Naive B cell (primary cell): ENCODE measurements at regions not wholly inside any gene's neighbourhood (a gene's known extent, or its start where the extent isn't known, plus 50 kb on each side); places are given as distances from the start of the nearest gene placed in this dataset.
A peak's percentile ranks its signal among the peaks of the same experiment; 100 is the strongest.

ENCODE experiments used
- ATAC-seq, 2 donors: fragments of 150-1000 bp; cut with Tn5 transposase; 2 replicates each; pipeline ENCODE4 v1.10.0; 2021; ENCODE audit warnings: low read depth in 2 of 2, mild to moderate bottlenecking in 2 of 2, moderate library complexity in 2 of 2
- DNase-seq: peaks from one replicate; pipeline ENCODE4 v3.0.0; 2022
- H3K27ac Mint-ChIP-seq, 6 donors: one replicate each; pipeline ENCODE4 v1.8.0; 2020 to 2022; ENCODE audit warnings: mild to moderate bottlenecking in 6 of 6, mixed read lengths in 6 of 6, moderate library complexity in 5 of 6, inconsistent platforms in 2 of 6
- H3K27me3 Mint-ChIP-seq, 3 donors: one replicate each; pipeline ENCODE4 v1.8.0; 2021 to 2022; ENCODE audit warnings: mixed read lengths in 3 of 3, mild to moderate bottlenecking in 1 of 3
- H3K36me3 Mint-ChIP-seq, 2 donors: one replicate each; pipeline ENCODE4 v1.8.0; 2020 to 2022; ENCODE audit warnings: mixed read lengths in 2 of 2, inconsistent platforms in 1 of 2, mild to moderate bottlenecking in 1 of 2
- H3K4me1 Mint-ChIP-seq, 3 donors: one replicate each; pipeline ENCODE4 v1.8.0; 2020 to 2022; ENCODE audit warnings: mixed read lengths in 3 of 3, inconsistent platforms in 1 of 3, mild to moderate bottlenecking in 1 of 3, moderate library complexity in 1 of 3
- H3K4me3 Mint-ChIP-seq, 8 donors: one replicate each; pipeline ENCODE4 v1.8.0; 2020 to 2022; ENCODE audit warnings: mild to moderate bottlenecking in 8 of 8, mixed read lengths in 8 of 8, moderate library complexity in 8 of 8, inconsistent platforms in 2 of 8
- H3K9me3 Mint-ChIP-seq, 7 donors: one replicate each; pipeline ENCODE4 v1.8.0; 2020 to 2022; ENCODE audit warnings: mixed read lengths in 7 of 7, mild to moderate bottlenecking in 5 of 7, inconsistent platforms in 2 of 7, moderate library complexity in 1 of 7

GRCh38 chr2:15860051-15860663 lies 80.2 kb upstream of the MYCN start:
- ATAC-seq (no peak), DNase-seq (no peak)
- Mint-ChIP-seq H3K9me3 (peaks cover 0 to 6% (median 0%) of the 10 kb centered on the region in 7 donors), H3K4me3 (no peak overlapping the region), H3K27ac (no peak overlapping the region), H3K36me3 (no peaks in the 10 kb centered on the region), H3K27me3 (peaks cover 0 to 25% (median 13%) of the 10 kb centered on the region in 3 donors), H3K4me1 (no peaks in the 10 kb centered on the region)

GRCh38 chr2:15860760-15861159 lies 79.6 kb upstream of the MYCN start:
- Mint-ChIP-seq H3K36me3 (no peaks in the 10 kb centered on the region), H3K4me1 (no peaks in the 10 kb centered on the region), H3K9me3 (peaks cover 0 to 6% (median 0%) of the 10 kb centered on the region in 7 donors), H3K27ac (no peak overlapping the region), H3K27me3 (peaks cover 0 to 25% (median 13%) of the 10 kb centered on the region in 3 donors), H3K4me3 (no peak overlapping the region)
- DNase-seq: no peak
- no peak for ATAC-seq

- ATAC-seq: no peak
Observed at GRCh38 chr2:15861172-15861822, 79.1 kb upstream of the MYCN start.

GRCh38 chr2:15861898-15862297 lies 78.5 kb upstream of the MYCN start:
- DNase-seq (no peak), ATAC-seq (no peak)
- H3K27me3 Mint-ChIP-seq: peaks cover 0 to 17% (median 13%) of the 10 kb centered on the region in 3 donors
- H3K4me3 Mint-ChIP-seq: no peak overlapping the region
- H3K27ac Mint-ChIP-seq: no peak overlapping the region
- peaks cover 0 to 5% of the 10 kb centered on the region in 2 donors for H3K36me3 Mint-ChIP-seq
- no peaks in the 10 kb centered on the region for H3K4me1 Mint-ChIP-seq
- H3K9me3 Mint-ChIP-seq: peaks cover 0 to 6% (median 0%) of the 10 kb centered on the region in 7 donors

More at GRCh38 chr2:15861172-15861822, 79.1 kb upstream of the MYCN start:
- H3K27ac Mint-ChIP-seq: no peak overlapping the region
- no peaks in the 10 kb centered on the region for H3K36me3 Mint-ChIP-seq
- H3K4me1 Mint-ChIP-seq: no peaks in the 10 kb centered on the region
- no peak for DNase-seq
- H3K9me3 Mint-ChIP-seq: peaks cover 0 to 4% (median 0%) of the 10 kb centered on the region in 7 donors
- H3K27me3 Mint-ChIP-seq: peaks cover 0 to 21% (median 13%) of the 10 kb centered on the region in 3 donors
- H3K4me3 Mint-ChIP-seq: no peak overlapping the region

DNA sequence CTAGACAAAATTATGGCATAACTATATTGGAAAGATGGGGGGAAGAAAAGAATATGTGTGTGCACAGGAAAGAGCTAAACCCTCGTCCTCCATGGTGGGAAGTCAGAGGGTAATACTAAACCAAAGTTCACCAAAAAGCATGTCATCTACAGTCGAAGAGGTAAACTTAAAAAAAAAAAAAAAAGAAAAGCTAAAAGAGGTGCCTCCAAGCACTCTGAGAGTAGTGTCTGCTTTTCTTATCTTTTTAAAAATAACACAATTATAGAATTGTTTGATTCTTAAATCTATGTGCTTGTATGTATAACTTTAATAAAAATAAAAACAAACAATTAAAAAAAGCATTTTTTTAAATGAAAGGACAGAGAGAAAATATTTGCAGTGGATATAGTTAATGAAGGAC lies 77.3 kb upstream of the MYCN start:
- H3K27ac Mint-ChIP-seq: peak overlapping the region in 1 of 6 donors; percentile 25
- peaks cover 0 to 12% (median 0%) of the 10 kb centered on the region in 7 donors for H3K9me3 Mint-ChIP-seq
- peaks cover 0 to 17% (median 9%) of the 10 kb centered on the region in 3 donors for H3K27me3 Mint-ChIP-seq
- H3K36me3 Mint-ChIP-seq: peaks cover 0 to 5% of the 10 kb centered on the region in 2 donors
- no peak overlapping the region for H3K4me3 Mint-ChIP-seq
- no peak for DNase-seq
- ATAC-seq: no peak
- no peaks in the 10 kb centered on the region for H3K4me1 Mint-ChIP-seq

DNA sequence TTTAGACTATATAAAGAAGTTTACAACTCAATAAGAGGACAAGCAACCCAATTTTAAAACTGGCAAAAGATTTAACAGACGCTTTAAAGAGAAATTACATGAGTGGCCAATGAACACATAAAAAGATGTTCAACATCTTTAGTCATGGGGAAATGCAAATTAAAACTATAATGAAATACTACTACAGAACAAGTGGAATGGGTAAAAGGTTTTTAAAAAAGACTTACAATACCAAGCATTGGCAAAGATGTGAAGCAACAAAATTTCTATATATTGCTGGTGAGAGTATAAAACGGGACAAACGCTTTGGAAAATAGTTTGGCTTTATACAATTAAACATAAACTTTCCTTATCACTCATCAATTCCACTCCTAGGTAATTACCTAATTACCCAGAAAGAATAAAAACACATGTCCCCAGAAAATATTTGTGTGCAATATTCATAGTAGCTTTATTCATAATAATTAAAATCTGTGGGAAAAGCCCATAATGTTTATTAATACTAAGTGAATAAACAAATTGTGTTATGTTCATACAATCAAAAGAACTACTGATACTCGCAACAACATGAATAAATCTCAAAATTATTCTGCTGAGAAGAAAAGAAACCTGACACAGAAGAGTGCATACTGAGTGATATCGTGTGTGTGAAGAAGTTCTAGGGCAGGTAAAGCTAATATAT lies 76.7 kb upstream of the MYCN start:
- H3K4me1 Mint-ChIP-seq: no peaks in the 10 kb centered on the region
- peaks cover 0 to 5% of the 10 kb centered on the region in 2 donors for H3K36me3 Mint-ChIP-seq
- peaks cover 0 to 16% (median 6%) of the 10 kb centered on the region in 3 donors for H3K27me3 Mint-ChIP-seq
- no peak overlapping the region for H3K4me3 Mint-ChIP-seq
- H3K9me3 Mint-ChIP-seq: peaks cover 0 to 12% (median 2%) of the 10 kb centered on the region in 7 donors
- peak overlapping the region in 1 of 6 donors; percentile 25 for H3K27ac Mint-ChIP-seq
- no peak for DNase-seq
- ATAC-seq: no peak

GRCh38 chr2:15864176-15864769 lies 76.1 kb upstream of the MYCN start:
- H3K27me3 Mint-ChIP-seq: peaks cover 0 to 12% (median under 1%) of the 10 kb centered on the region in 3 donors
- H3K4me3 Mint-ChIP-seq: no peak overlapping the region
- H3K36me3 Mint-ChIP-seq: peaks cover 0 to 5% of the 10 kb centered on the region in 2 donors
- no peaks in the 10 kb centered on the region for H3K4me1 Mint-ChIP-seq
- DNase-seq: no peak
- no peak overlapping the region for H3K27ac Mint-ChIP-seq
- no peak for ATAC-seq
- peaks cover 0 to 16% (median 2%) of the 10 kb centered on the region in 7 donors for H3K9me3 Mint-ChIP-seq

DNA sequence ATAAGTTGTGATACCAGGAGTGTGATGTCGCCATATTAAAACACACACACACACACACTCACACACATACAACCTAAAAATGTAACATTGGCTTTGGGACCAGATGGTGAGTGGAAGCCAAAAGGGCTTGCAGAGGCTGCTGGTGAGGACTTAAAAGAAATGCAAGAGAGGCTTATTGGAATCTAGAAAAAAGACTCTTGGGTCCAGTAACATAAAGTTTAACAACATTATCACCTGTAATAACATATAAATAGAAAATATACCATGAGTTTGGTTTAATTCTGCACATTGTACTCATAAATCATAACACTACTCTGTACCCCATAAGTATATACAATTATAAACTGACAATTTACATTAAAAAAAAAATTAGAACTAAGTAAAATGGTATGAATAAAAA lies 74.4 kb upstream of the MYCN start:
- Mint-ChIP-seq H3K9me3 (peaks cover 0 to 24% (median 4%) of the 10 kb centered on the region in 7 donors), H3K27me3 (peaks cover 0 to 12% (median 0%) of the 10 kb centered on the region in 3 donors), H3K4me3 (no peak overlapping the region), H3K4me1 (no peaks in the 10 kb centered on the region), H3K27ac (no peak overlapping the region), H3K36me3 (peaks cover 0 to 5% of the 10 kb centered on the region in 2 donors)
- ATAC-seq: no peak
- DNase-seq: no peak

GRCh38 chr2:15866563-15867193 lies 73.7 kb upstream of the MYCN start:
- Mint-ChIP-seq H3K9me3 (peaks cover 0 to 31% (median 6%) of the 10 kb centered on the region in 7 donors), H3K36me3 (peaks cover 0 to 5% of the 10 kb centered on the region in 2 donors), H3K4me3 (no peak overlapping the region), H3K27ac (peak overlapping the region in 1 of 6 donors; percentile 18), H3K27me3 (peaks cover 0 to 12% (median 0%) of the 10 kb centered on the region in 3 donors), H3K4me1 (no peaks in the 10 kb centered on the region)
- ATAC-seq (no peak), DNase-seq (no peak)

DNA sequence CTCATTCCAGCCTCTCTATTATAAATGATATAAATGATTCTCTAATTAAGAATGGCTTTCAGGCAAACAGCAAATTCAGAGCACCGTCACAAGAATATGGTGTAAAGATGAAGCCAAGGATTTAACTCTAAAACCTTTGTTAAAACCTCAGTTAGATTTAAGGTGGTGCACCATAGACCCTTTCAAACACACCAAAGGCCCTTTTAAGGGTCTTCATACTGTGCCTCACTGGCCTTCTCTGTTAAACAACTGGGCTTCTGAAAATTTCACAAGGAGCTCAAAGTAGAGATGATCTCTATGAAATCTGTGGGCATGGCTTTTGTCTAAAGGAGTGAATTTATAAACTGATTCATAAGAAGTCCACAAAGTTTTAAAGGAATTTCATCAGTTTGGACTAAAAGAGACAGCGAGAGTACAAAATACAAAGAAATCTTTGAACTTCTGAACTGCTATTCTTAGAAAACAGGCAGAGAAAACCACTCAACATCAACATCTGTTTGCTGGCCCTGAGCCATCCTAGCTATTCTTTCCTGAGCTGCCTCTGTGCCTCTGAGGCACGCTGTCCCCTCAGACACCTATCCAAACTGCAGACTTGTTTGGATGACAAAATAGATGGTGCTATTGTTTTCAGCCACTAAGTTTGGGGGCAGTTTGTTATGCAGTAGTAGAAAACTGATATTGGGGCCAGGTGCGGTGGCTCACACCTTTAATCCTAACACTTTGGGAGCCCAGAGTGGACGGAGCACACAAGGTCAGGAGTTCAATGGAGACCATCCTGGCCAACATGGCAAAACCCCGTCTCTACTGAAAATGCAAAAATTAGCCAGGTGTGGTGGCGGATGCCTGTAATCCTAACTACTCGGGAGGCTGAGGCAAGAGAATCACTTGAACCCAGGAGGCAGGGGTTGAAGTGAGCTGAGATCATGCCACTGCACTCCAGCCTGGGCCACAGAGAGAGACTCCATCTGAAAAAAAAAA lies 72.9 kb upstream of the MYCN start:
- ATAC-seq (no peak), DNase-seq (no peak)
- peaks cover 0 to 5% of the 10 kb centered on the region in 2 donors for H3K36me3 Mint-ChIP-seq
- no peak overlapping the region for H3K4me3 Mint-ChIP-seq
- H3K9me3 Mint-ChIP-seq: peaks cover 0 to 38% (median 8%) of the 10 kb centered on the region in 7 donors
- H3K27me3 Mint-ChIP-seq: peaks cover 0 to 6% (median 0%) of the 10 kb centered on the region in 3 donors
- no peaks in the 10 kb centered on the region for H3K4me1 Mint-ChIP-seq
- H3K27ac Mint-ChIP-seq: no peak overlapping the region

- no peaks in the 10 kb centered on the region for H3K27me3 Mint-ChIP-seq
- DNase-seq (no peak), ATAC-seq (no peak)
- H3K9me3 Mint-ChIP-seq: peaks cover 0 to 41% (median 9%) of the 10 kb centered on the region in 7 donors
- H3K4me3 Mint-ChIP-seq: no peak overlapping the region
- no peaks in the 10 kb centered on the region for H3K4me1 Mint-ChIP-seq
- peaks cover 0 to 5% of the 10 kb centered on the region in 2 donors for H3K36me3 Mint-ChIP-seq
- H3K27ac Mint-ChIP-seq: no peak overlapping the region
Observed at GRCh38 chr2:15868186-15868585, 72.2 kb upstream of the MYCN start.

DNA sequence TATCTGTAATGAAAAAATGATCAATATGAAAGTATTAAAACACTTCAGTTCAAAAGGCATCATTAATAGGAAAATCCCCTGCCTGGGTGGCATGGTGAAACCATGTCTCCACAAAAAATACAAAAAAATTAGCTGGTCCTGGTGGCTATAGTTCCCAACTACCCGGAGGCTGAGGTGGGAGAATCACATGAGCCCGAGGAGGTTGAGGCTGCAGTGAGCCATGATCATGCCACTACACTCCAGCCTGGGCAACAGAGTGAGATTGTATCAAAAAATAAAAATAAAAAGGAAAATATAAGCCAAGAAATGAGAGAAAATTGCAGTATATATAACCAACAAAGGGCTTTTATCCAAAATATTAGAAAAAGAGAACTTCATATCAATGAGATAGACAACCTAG lies 71.6 kb upstream of the MYCN start:
- no peak overlapping the region for H3K4me3 Mint-ChIP-seq

More for the DNA sequence above, 71.6 kb upstream of the MYCN start:
- peaks cover 0 to 41% (median 9%) of the 10 kb centered on the region in 7 donors for H3K9me3 Mint-ChIP-seq
- DNase-seq: no peak
- ATAC-seq: no peak
- no peaks in the 10 kb centered on the region for H3K27me3 Mint-ChIP-seq
- H3K4me1 Mint-ChIP-seq: no peaks in the 10 kb centered on the region
- peaks cover 0 to 5% of the 10 kb centered on the region in 2 donors for H3K36me3 Mint-ChIP-seq
- H3K27ac Mint-ChIP-seq: no peak overlapping the region
